Naive B cell (primary cell): ENCODE measurements at regions not wholly inside any gene's neighbourhood (a gene's known extent, or its start where the extent isn't known, plus 50 kb on each side); places are given as distances from the start of the nearest gene placed in this dataset.

Experiments
- ATAC-seq, 2 donors: fragments of 150-1000 bp; cut with Tn5 transposase; 2 replicates each; pipeline ENCODE4 v1.10.0; 2021; ENCODE audit warnings: low read depth in 2 of 2, mild to moderate bottlenecking in 2 of 2, moderate library complexity in 2 of 2
- DNase-seq: peaks from one replicate; pipeline ENCODE4 v3.0.0; 2022
- H3K27ac Mint-ChIP-seq, 6 donors: one replicate each; pipeline ENCODE4 v1.8.0; 2020 to 2022; ENCODE audit warnings: mild to moderate bottlenecking in 6 of 6, mixed read lengths in 6 of 6, moderate library complexity in 5 of 6, inconsistent platforms in 2 of 6
- H3K27me3 Mint-ChIP-seq, 3 donors: one replicate each; pipeline ENCODE4 v1.8.0; 2021 to 2022; ENCODE audit warnings: mixed read lengths in 3 of 3, mild to moderate bottlenecking in 1 of 3
- H3K36me3 Mint-ChIP-seq, 2 donors: one replicate each; pipeline ENCODE4 v1.8.0; 2020 to 2022; ENCODE audit warnings: mixed read lengths in 2 of 2, inconsistent platforms in 1 of 2, mild to moderate bottlenecking in 1 of 2
- H3K4me1 Mint-ChIP-seq, 3 donors: one replicate each; pipeline ENCODE4 v1.8.0; 2020 to 2022; ENCODE audit warnings: mixed read lengths in 3 of 3, inconsistent platforms in 1 of 3, mild to moderate bottlenecking in 1 of 3, moderate library complexity in 1 of 3
- H3K4me3 Mint-ChIP-seq, 8 donors: one replicate each; pipeline ENCODE4 v1.8.0; 2020 to 2022; ENCODE audit warnings: mild to moderate bottlenecking in 8 of 8, mixed read lengths in 8 of 8, moderate library complexity in 8 of 8, inconsistent platforms in 2 of 8
- H3K9me3 Mint-ChIP-seq, 7 donors: one replicate each; pipeline ENCODE4 v1.8.0; 2020 to 2022; ENCODE audit warnings: mixed read lengths in 7 of 7, mild to moderate bottlenecking in 5 of 7, inconsistent platforms in 2 of 7, moderate library complexity in 1 of 7

DNA sequence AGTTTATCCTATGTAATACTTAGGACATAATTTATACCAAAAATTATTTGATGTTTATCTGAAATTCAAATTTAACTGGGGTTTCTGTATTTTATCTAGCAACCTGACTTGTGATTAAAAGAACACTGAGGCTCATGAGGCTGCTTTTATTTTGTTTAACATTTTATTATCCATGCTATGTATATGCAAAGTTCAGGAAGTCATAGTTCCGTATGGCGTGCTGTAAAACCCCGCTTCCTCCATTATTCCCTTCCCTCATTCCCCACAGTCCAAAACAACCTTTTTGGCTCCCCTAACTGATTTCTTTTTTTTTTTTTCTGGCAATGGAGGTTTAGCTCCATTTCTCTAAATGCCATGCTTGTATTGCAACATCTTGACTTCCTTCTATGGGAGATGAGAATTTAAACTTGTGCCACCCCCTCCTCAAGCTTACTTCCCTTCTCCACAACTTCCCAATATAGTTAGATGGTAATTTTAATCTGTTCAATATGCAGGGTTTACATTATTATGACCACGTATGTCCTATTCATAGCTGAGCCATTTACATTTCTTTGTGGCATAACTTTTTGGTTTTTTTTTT is 138.0 kb upstream of the DNAH14 start:
- Mint-ChIP-seq H3K9me3 (peaks cover 0 to 5% (median 0%) of the 10 kb centered on the region in 7 donors), H3K27me3 (peaks cover 0 to 5% (median 0%) of the 10 kb centered on the region in 3 donors), H3K4me1 (no peaks in the 10 kb centered on the region), H3K36me3 (no peaks in the 10 kb centered on the region), H3K27ac (no peak overlapping the region), H3K4me3 (no peak overlapping the region)
- ATAC-seq (no peak), DNase-seq (no peak)

DNA sequence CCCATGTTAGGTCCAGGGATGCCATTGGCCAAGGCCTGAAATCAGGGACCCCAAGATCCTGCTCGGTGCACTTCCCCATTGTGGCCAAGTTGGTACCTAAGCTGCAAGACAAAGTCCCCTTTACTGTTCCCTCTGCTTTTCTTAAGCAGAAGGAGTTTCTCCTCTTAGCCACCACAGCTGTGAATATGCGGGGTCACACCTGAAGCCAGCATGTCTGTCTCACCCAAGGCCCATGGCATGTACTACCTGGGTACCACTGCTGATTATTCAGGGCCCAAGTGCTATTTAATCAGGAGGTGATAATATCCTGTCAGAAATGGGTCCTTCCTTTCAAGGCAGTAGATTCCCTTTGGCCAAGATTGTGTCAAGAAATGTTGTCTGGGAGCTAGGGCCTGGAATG is 133.9 kb upstream of the DNAH14 start:
- DNase-seq (no peak), ATAC-seq (no peak)
- peaks cover 0 to 5% (median 3%) of the 10 kb centered on the region in 3 donors for H3K27me3 Mint-ChIP-seq
- no peak overlapping the region for H3K27ac Mint-ChIP-seq
- H3K4me3 Mint-ChIP-seq: no peak overlapping the region
- H3K4me1 Mint-ChIP-seq: no peaks in the 10 kb centered on the region
- peaks cover 0 to 2% (median 0%) of the 10 kb centered on the region in 7 donors for H3K9me3 Mint-ChIP-seq
- H3K36me3 Mint-ChIP-seq: no peaks in the 10 kb centered on the region

DNA sequence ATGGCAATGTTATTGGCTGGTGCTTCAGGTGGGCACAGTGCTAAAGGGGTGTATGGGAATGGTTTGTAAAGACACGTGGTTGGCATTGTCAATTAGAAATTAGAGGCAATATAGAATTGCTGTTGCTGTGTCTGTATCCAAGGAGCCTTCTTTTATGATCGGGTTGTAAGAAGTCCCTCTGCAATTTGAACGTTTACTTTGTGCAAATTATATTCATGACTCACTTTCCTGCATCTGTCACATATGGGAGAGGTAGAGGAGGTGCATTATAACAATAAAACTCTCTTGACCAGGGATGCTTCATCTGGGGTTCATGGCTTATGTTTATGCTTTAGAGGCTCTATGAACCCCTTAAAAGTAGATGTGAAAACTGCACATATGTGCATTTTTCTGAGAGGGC is 130.4 kb upstream of the DNAH14 start:
- ATAC-seq (no peak), DNase-seq (no peak)
- H3K4me1 Mint-ChIP-seq: no peaks in the 10 kb centered on the region
- H3K36me3 Mint-ChIP-seq: no peaks in the 10 kb centered on the region
- H3K9me3 Mint-ChIP-seq: peaks cover 0 to 2% (median 0%) of the 10 kb centered on the region in 7 donors
- H3K4me3 Mint-ChIP-seq: no peak overlapping the region
- no peak overlapping the region for H3K27ac Mint-ChIP-seq
- peaks cover 0 to 3% (median 0%) of the 10 kb centered on the region in 3 donors for H3K27me3 Mint-ChIP-seq

DNA sequence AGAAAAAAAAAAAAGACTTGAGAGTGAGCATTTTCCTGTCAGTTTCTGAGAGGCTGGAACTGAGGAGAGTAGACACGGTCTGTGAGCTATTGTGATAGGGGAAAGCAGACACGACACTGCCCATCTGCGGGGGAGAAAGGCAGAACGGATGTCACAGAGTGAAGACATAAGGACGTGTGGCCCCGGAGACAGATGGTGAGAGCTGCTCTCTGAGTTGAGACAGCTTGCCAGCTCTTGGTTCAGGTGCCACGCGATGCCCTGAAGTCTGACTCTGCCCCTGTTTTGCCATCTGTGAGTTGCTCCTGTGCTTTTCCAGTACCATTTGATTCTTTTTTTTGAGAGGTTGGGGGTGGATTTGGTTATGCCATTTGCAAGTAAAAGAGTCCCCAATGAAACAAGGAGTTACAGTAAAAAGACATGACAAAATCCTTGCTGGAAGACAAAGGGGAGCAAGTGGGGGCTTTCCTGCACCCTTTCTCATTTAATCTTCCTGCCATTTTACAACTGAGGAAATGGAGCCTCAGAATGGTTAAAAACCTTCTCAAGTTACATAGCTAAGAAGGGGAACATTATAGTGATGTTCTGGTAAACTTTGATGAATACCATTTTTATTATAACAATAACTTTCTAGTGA is 128.9 kb upstream of the DNAH14 start:
- no peak overlapping the region for H3K4me3 Mint-ChIP-seq
- peaks cover 0 to 2% (median 0%) of the 10 kb centered on the region in 7 donors for H3K9me3 Mint-ChIP-seq
- no peak for ATAC-seq
- DNase-seq: no peak
- H3K27me3 Mint-ChIP-seq: peaks cover 0 to 3% (median 0%) of the 10 kb centered on the region in 3 donors
- no peaks in the 10 kb centered on the region for H3K4me1 Mint-ChIP-seq
- no peaks in the 10 kb centered on the region for H3K36me3 Mint-ChIP-seq
- H3K27ac Mint-ChIP-seq: no peak overlapping the region

DNA sequence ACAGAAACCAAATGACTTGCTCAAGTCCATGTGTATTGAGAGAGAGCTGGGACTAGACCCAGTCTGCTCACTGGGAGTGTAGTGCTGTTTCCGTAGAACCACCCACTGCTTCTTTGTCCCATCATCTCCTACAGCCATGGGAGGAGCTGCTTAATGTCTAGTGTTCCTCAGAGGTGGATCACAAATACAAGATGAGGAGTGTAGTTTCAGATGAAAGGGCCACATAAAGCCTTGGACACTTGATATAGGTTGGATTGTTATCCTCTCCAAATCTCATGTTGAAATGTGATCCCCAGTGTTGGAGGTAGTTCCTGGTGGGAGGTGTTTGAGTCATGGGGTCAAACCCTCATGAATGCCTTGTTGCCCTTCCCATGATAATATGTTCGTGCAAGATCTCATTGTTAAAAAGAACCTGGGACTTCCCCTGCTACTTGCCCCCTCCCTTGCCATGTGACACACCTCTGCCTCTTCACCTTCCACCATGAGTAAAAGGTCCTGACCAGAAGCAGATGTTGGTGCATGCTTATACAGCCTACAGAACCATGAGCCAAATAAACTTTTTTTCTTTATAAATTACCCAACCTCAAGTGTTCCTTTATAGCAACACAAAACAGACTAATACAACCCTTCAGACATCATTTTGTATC is 127.5 kb upstream of the DNAH14 start:
- Mint-ChIP-seq H3K4me3 (no peak overlapping the region), H3K36me3 (no peaks in the 10 kb centered on the region), H3K9me3 (peaks cover 0 to 2% (median 0%) of the 10 kb centered on the region in 7 donors), H3K4me1 (no peaks in the 10 kb centered on the region), H3K27ac (no peak overlapping the region), H3K27me3 (peaks cover 0 to 3% (median 0%) of the 10 kb centered on the region in 3 donors)
- ATAC-seq (no peak), DNase-seq (no peak)

GRCh38 chr1:224802617-224803016 is 126.9 kb upstream of the DNAH14 start:
- H3K4me1 Mint-ChIP-seq: no peaks in the 10 kb centered on the region
- H3K9me3 Mint-ChIP-seq: peaks cover 0 to 2% (median 0%) of the 10 kb centered on the region in 7 donors
- ATAC-seq (no peak), DNase-seq (no peak)
- peak overlapping the region in 1 of 6 donors; percentile 22 for H3K27ac Mint-ChIP-seq
- H3K27me3 Mint-ChIP-seq: peaks cover 0 to 3% (median 0%) of the 10 kb centered on the region in 3 donors
- H3K4me3 Mint-ChIP-seq: no peak overlapping the region
- no peaks in the 10 kb centered on the region for H3K36me3 Mint-ChIP-seq

- DNase-seq: no peak
- H3K27ac Mint-ChIP-seq: no peak overlapping the region
- peaks cover 0 to 2% (median 0%) of the 10 kb centered on the region in 7 donors for H3K9me3 Mint-ChIP-seq
- H3K4me3 Mint-ChIP-seq: no peak overlapping the region
- H3K36me3 Mint-ChIP-seq: no peaks in the 10 kb centered on the region
- ATAC-seq: no peak
- no peaks in the 10 kb centered on the region for H3K4me1 Mint-ChIP-seq
- peaks cover 0 to 4% (median 0%) of the 10 kb centered on the region in 3 donors for H3K27me3 Mint-ChIP-seq
Observed at GRCh38 chr1:224804220-224804619, 125.3 kb upstream of the DNAH14 start.

- no peaks in the 10 kb centered on the region for H3K4me1 Mint-ChIP-seq
- no peaks in the 10 kb centered on the region for H3K36me3 Mint-ChIP-seq
- H3K4me3 Mint-ChIP-seq: no peak overlapping the region
- DNase-seq (no peak), ATAC-seq (no peak)
- H3K9me3 Mint-ChIP-seq: peaks cover 0 to 7% (median 0%) of the 10 kb centered on the region in 7 donors
- H3K27ac Mint-ChIP-seq: no peak overlapping the region
- peaks cover 0 to 7% (median 0%) of the 10 kb centered on the region in 3 donors for H3K27me3 Mint-ChIP-seq
Observed at GRCh38 chr1:224805889-224806288, 123.6 kb upstream of the DNAH14 start.

- Mint-ChIP-seq H3K4me3 (no peak overlapping the region), H3K9me3 (peaks cover 0 to 22% (median 9%) of the 10 kb centered on the region in 7 donors), H3K27ac (peak overlapping the region in 2 of 6 donors; percentile 23 to 45), H3K27me3 (peaks cover 0 to 7% (median 0%) of the 10 kb centered on the region in 3 donors), H3K36me3 (no peaks in the 10 kb centered on the region), H3K4me1 (no peaks in the 10 kb centered on the region)
- DNase-seq (no peak), ATAC-seq (no peak)
Observed at GRCh38 chr1:224809137-224809536, 120.3 kb upstream of the DNAH14 start.

- Mint-ChIP-seq H3K4me3 (no peak overlapping the region), H3K36me3 (no peaks in the 10 kb centered on the region), H3K27ac (no peak overlapping the region), H3K9me3 (peaks cover 0 to 27% (median 9%) of the 10 kb centered on the region in 7 donors), H3K4me1 (no peaks in the 10 kb centered on the region), H3K27me3 (peaks cover 0 to 7% (median 0%) of the 10 kb centered on the region in 3 donors)
- DNase-seq: no peak
- no peak for ATAC-seq
Observed at GRCh38 chr1:224809613-224810012, 119.9 kb upstream of the DNAH14 start.

DNA sequence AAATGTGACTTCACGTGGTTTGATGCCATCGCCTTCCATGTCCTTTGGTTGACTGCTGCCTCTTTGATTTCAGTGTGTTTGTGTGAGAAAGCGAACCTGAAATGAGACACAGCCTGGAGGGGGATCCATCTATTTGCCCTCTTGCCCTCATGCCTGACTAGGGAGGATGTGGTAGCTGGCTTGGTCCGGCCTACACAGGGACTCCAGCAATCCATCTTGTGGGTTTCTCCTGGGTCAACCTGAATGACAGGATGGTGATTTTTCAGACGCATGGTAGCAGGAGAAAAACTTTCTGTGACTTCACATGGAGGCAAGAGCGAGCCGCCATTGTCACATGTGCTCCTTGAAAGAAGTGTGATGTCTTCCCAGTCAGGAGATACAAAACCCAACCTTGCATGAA is 117.9 kb upstream of the DNAH14 start:
- ATAC-seq (no peak), DNase-seq (no peak)
- Mint-ChIP-seq H3K27ac (no peak overlapping the region), H3K36me3 (no peaks in the 10 kb centered on the region), H3K9me3 (peaks cover 0 to 42% (median 13%) of the 10 kb centered on the region in 7 donors), H3K4me3 (no peak overlapping the region), H3K27me3 (peaks cover 0 to 7% (median 0%) of the 10 kb centered on the region in 3 donors), H3K4me1 (no peaks in the 10 kb centered on the region)

- peaks cover 2 to 51% (median 12%) of the 10 kb centered on the region in 7 donors for H3K9me3 Mint-ChIP-seq
- H3K27me3 Mint-ChIP-seq: peaks cover 6 to 19% (median 6%) of the 10 kb centered on the region in 3 donors
- DNase-seq (no peak), ATAC-seq (no peak)
- no peak overlapping the region for H3K4me3 Mint-ChIP-seq
- H3K4me1 Mint-ChIP-seq: no peaks in the 10 kb centered on the region
- peaks cover 0 to 5% of the 10 kb centered on the region in 2 donors for H3K36me3 Mint-ChIP-seq
- H3K27ac Mint-ChIP-seq: no peak overlapping the region
Observed at GRCh38 chr1:224815647-224816046, 113.8 kb upstream of the DNAH14 start.

- Mint-ChIP-seq H3K36me3 (peaks cover 0 to 5% of the 10 kb centered on the region in 2 donors), H3K9me3 (peaks cover 2 to 51% (median 15%) of the 10 kb centered on the region in 7 donors), H3K27me3 (peaks cover 6 to 19% (median 6%) of the 10 kb centered on the region in 3 donors), H3K4me1 (no peaks in the 10 kb centered on the region), H3K27ac (no peak overlapping the region), H3K4me3 (no peak overlapping the region)
- DNase-seq: no peak
- no peak for ATAC-seq
Observed at GRCh38 chr1:224816062-224816461, 113.4 kb upstream of the DNAH14 start.

DNA sequence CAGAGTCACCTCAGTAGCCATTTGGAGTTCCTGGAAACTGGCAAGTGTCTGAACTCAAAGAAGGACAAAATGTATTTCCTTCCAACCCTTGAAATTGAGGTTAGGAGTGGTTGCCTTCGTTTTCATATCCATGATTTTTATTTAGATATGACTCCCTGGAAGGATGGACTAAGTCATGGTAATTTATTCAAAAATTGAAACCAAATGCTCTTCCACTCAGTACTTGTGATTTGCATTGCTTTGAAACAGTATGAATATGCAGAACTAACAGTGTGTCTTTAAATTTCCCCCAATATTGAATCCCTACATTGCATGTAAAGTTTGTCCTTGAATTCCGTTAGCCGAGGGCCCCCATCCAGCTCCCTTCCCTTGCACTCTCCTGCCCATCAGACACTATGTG is 112.1 kb upstream of the DNAH14 start:
- Mint-ChIP-seq H3K36me3 (peaks cover 0 to 5% of the 10 kb centered on the region in 2 donors), H3K4me1 (no peaks in the 10 kb centered on the region), H3K27ac (no peak overlapping the region), H3K9me3 (peaks cover 6 to 58% (median 24%) of the 10 kb centered on the region in 7 donors), H3K4me3 (no peak overlapping the region), H3K27me3 (peaks cover 6 to 19% (median 6%) of the 10 kb centered on the region in 3 donors)
- ATAC-seq (no peak), DNase-seq (no peak)
